ENCODE measurements at regions not wholly inside any gene's neighbourhood (a gene's known extent, or its start where the extent isn't known, plus 50 kb on each side); places are given as distances from the start of the nearest gene placed in this dataset.

DNA sequence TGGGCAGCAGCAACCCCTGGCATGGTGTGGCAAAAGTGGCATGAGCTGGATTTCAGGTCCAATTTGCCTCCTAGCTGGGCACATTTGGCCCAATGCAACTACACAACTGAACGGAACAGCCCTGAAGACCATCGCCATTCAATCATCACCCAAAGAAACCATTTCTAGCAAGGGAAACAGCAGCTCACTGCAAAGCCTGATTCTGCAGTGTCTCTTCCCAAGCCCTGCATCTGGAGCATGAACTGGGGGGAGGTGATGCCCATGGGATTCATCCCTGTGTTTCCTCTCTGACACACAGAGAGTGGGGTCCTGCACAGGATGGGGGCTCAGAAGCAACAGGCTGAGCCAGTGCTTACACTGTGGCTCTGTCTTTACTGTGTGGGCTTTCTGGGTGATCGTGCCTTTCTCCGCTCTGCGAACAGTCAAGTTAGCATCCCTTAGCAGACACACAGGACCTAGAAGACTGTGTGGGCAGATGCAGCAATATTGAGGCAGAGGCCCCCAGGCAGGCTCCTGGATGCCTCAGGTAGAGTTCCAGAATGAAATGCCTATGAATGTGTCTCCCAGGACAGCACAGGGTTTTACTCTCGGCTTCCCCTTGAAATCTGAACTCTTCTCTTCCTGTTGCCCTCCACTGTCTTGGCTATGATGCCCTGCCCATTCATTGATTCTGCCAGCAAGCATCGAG is 91.1 kb upstream of the ALDH1A3 start:
- no peaks in the 10 kb centered on the region for H3K4me1 Mint-ChIP-seq
- POLR2A ChIA-PET = no interaction called here
- H3K4me3 Mint-ChIP-seq = no peak overlapping the region
- CTCF ChIA-PET = no interaction called here
- H3K27me3 Mint-ChIP-seq = peaks cover 7% of the 10 kb centered on the region
- intact Hi-C loops (cut with micrococcal nuclease) = no loop called here
- no peak for ATAC-seq (ENCODE audit: low read depth)
- no peaks in the 10 kb centered on the region for H3K9me3 Mint-ChIP-seq
- no peaks in the 10 kb centered on the region for H3K36me3 Mint-ChIP-seq (ENCODE audit: low read depth)
- TF ChIP-seq, protein P1, sequence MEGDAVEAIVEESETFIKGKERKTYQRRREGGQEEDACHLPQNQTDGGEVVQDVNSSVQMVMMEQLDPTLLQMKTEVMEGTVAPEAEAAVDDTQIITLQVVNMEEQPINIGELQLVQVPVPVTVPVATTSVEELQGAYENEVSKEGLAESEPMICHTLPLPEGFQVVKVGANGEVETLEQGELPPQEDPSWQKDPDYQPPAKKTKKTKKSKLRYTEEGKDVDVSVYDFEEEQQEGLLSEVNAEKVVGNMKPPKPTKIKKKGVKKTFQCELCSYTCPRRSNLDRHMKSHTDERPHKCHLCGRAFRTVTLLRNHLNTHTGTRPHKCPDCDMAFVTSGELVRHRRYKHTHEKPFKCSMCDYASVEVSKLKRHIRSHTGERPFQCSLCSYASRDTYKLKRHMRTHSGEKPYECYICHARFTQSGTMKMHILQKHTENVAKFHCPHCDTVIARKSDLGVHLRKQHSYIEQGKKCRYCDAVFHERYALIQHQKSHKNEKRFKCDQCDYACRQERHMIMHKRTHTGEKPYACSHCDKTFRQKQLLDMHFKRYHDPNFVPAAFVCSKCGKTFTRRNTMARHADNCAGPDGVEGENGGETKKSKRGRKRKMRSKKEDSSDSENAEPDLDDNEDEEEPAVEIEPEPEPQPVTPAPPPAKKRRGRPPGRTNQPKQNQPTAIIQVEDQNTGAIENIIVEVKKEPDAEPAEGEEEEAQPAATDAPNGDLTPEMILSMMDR (IDR thresholded peaks at IDR 0.05) = no peak
- no peak overlapping the region for H3K27ac Mint-ChIP-seq
- DNase-seq = no peak

DNA sequence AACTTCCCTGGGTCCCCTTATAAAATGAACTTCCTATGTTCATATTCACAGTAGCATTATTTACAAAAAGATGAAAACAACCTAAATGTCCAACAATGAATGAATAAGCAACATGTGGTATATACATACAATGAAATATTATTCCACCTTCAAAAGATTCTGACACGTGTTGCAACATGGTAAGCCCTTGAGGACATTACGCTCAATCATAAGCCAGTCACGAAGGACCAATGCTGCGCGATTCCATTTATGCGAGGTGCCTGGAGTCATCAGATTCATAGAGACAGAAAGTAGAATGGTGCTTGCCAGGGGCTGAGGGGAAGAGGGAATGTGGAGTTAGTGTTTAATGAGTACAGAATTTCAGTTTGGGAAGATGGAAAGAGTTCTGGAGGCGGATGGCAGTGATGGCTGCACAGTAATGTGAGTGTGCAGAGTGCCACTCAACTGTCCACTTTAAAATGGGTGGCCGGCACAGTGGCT is 88.8 kb upstream of the ALDH1A3 start:
- H3K27me3 Mint-ChIP-seq = peaks cover 6% of the 10 kb centered on the region
- no peaks in the 10 kb centered on the region for H3K4me1 Mint-ChIP-seq
- intact Hi-C loops (cut with micrococcal nuclease) = no loop called here
- H3K9me3 Mint-ChIP-seq = no peaks in the 10 kb centered on the region
- H3K36me3 Mint-ChIP-seq (ENCODE audit: low read depth) = no peaks in the 10 kb centered on the region
- no peak for ATAC-seq (ENCODE audit: low read depth)
- no peak overlapping the region for H3K27ac Mint-ChIP-seq
- no peak for DNase-seq
- POLR2A ChIA-PET = no interaction called here
- CTCF ChIA-PET = no interaction called here
- H3K4me3 Mint-ChIP-seq = no peak overlapping the region
- TF ChIP-seq, protein P1 (IDR thresholded peaks at IDR 0.05) = no peak

DNA sequence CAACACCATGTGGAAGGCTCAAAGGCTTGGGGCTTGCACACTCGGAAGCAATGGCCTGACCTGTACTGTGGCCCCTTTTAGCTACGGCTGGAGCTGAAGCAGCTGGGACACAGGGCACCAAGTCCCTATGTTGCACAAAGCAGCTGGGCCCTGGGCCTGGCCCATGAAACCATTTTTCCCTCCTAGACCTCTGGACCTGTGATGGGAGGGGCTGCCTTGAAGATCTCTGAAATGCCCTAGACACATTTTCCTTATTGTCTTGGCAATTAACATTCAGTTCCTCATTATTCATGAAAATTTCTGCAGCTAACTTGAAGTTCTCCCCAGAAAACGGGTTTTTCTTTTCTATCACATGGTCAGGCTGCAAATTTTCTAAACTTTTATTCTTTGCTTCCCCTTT is 85.6 kb upstream of the ALDH1A3 start:
- H3K27me3 Mint-ChIP-seq = peaks cover 9% of the 10 kb centered on the region
- DNase-seq (no peak), ATAC-seq (ENCODE audit: low read depth) (no peak)
- H3K27ac Mint-ChIP-seq = no peak overlapping the region
- intact Hi-C loops (cut with micrococcal nuclease) = no loop called here
- no peaks in the 10 kb centered on the region for H3K9me3 Mint-ChIP-seq
- H3K4me1 Mint-ChIP-seq = no peaks in the 10 kb centered on the region
- TF ChIP-seq, protein P1 (IDR thresholded peaks at IDR 0.05) = no peak
- POLR2A ChIA-PET = no interaction called here
- H3K4me3 Mint-ChIP-seq = no peak overlapping the region
- H3K36me3 Mint-ChIP-seq (ENCODE audit: low read depth) = no peaks in the 10 kb centered on the region
- CTCF ChIA-PET = no interaction called here

DNA sequence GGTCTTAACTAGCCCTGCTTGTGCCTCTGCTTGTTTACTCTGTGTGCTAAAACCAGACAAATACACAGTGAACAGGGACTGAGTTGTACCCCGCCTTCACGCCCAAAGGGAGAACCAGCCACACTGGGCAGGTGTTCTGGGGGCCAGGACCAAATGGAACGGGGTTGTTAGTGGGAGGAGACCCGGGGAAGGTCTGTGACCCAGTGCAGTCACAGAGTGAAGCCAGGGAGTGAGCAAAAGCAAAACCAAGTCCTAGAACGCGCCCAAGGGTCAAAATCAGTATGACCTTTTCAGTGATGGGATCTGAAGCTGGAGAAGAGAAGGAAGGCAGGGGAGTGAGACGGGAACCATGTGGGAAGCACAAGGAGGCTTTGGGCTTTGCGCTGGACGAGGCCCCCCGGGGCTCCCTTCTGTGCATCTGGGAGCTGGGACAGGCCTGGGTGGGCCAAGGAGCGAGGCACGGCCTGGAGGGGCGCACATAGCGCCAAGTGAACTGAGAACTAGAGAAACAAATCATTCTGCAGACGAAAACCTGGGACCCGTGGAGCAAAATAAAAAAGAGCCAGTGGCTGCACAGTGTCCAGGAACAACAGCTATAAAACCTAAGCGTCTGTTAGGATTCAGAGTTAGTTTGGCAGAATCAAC is 78.3 kb upstream of the ALDH1A3 start:
- ChIA-PET POLR2A (no interaction called here), CTCF (no interaction called here)
- H3K4me3 Mint-ChIP-seq = no peak overlapping the region
- no peaks in the 10 kb centered on the region for H3K36me3 Mint-ChIP-seq (ENCODE audit: low read depth)
- TF ChIP-seq, protein P1 (IDR thresholded peaks at IDR 0.05) = no peak
- ATAC-seq (ENCODE audit: low read depth) (no peak), DNase-seq (no peak)
- no peaks in the 10 kb centered on the region for H3K9me3 Mint-ChIP-seq
- intact Hi-C loops (cut with micrococcal nuclease) = no loop called here
- H3K27ac Mint-ChIP-seq = no peak overlapping the region
- H3K4me1 Mint-ChIP-seq = no peaks in the 10 kb centered on the region
- H3K27me3 Mint-ChIP-seq = peaks cover 2% of the 10 kb centered on the region

DNA sequence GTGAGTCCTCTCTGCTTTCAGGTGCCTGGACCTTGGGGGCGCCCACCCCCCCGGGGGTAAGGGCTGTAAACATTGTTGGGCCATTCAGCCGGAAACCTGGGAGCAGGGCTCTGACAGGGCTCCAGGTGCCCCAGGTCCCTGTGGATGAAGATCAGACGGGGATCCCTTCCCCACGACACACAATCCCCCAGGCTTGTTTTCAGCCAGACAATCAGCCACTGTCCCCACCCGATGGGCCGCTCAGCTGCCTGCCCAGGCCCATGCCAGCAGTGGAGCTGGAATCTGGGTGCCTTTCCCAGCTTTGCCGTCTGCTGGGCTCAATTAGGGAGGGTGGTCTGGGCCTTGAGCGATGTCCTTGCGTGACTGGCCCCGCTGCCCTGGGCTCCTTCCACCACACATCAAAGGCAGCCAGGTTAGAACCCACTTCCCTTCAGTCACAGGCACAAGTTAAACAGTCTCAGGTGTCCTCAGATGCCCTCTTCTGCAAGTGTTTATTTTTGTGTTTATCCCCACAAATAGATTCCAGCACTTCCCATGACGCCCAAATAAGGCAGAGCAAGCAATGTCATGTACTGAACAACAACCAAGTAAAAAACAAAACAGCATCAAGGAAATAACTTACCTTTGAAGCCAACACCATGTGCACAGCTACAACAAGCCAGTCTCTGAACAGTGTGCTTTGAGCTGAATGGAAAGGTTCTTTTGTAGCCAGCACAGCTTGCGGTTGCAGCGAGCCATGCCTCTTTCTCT is 77.0 kb upstream of the ALDH1A3 start:
- H3K36me3 Mint-ChIP-seq (ENCODE audit: low read depth) = no peaks in the 10 kb centered on the region
- no peak for ATAC-seq (ENCODE audit: low read depth)
- ChIA-PET CTCF (no interaction called here), POLR2A (no interaction called here)
- TF ChIP-seq, protein P1 (IDR thresholded peaks at IDR 0.05) = no peak
- DNase-seq = no peak
- no peaks in the 10 kb centered on the region for H3K4me1 Mint-ChIP-seq
- H3K27ac Mint-ChIP-seq = no peak overlapping the region
- intact Hi-C loops (cut with micrococcal nuclease) = no loop called here
- H3K27me3 Mint-ChIP-seq = peaks cover under 1% of the 10 kb centered on the region
- H3K9me3 Mint-ChIP-seq = no peaks in the 10 kb centered on the region
- H3K4me3 Mint-ChIP-seq = no peak overlapping the region
